Mucosa of descending colon (tissue), 3 donors: ENCODE measurements at regions not wholly inside any gene's neighbourhood (a gene's known extent, or its start where the extent isn't known, plus 50 kb on each side); places are given as distances from the start of the nearest gene placed in this dataset.

ENCODE experiments used
- ATAC-seq: fragments of 200-7000 bp; cut with Tn5 transposase; one replicate; pipeline ENCODE4 v1.9.1; 2020; ENCODE audit warnings: mild to moderate bottlenecking, moderate library complexity
- DNase-seq, 3 donors: peaks; one replicate each; pipeline ENCODE4 v3.0.0-alpha.2; 2020
- H3K36me3 ChIP-seq: fragments of 200-600 bp; one replicate; pipeline ENCODE4 v1.8.0; 2021; ENCODE audit warnings: low read depth, mild to moderate bottlenecking
- H3K4me1 ChIP-seq: fragments of 200-600 bp; one replicate; pipeline ENCODE4 v1.8.0; 2021; ENCODE audit warnings: low read depth, mild to moderate bottlenecking
- H3K4me3 ChIP-seq: fragments of 200-600 bp; one replicate; pipeline ENCODE4 v1.8.0; 2021; ENCODE audit warnings: mild to moderate bottlenecking
- H3K9me3 ChIP-seq: fragments of 200-600 bp; one replicate; pipeline ENCODE4 v1.8.0; 2021; ENCODE audit warnings: mild to moderate bottlenecking
- CTCF ChIP-seq: fragments of 200-600 bp; IDR thresholded peaks from one replicate; pipeline ENCODE4 v1.8.0; 2022; ENCODE audit warnings: antibody characterized with exemption, mild to moderate bottlenecking
- intact Hi-C, 2 donors: fragments of 100-400 bp; cut with DNase I in 1 of 2; cut with micrococcal nuclease in 1 of 2; formaldehyde crosslinking; loops; one replicate each; pipeline versions ENCODE4 v1.11.0 to v1.11.1; 2022; cut with DNase I, micrococcal nuclease
- donor health status: DM: no; HTN: no; CAD: no; lungs with moderate emphysema.
- donor health status: DM: no; HTN: no; CAD: no.
- donor health status: DM: no; HTN: yes; CAD: no.

GRCh38 chr5:106865279-106865678 is 805.5 kb downstream of the EFNA5 start:
- intact Hi-C loops, result no loop called here
- Histone ChIP-seq H3K4me1 (no peaks in the 10 kb centered on the region), H3K9me3 (no peaks in the 10 kb centered on the region), H3K36me3 (no peaks in the 10 kb centered on the region), H3K4me3 (no peak overlapping the region)
- no peak for DNase-seq
- no peak for ATAC-seq
- TF ChIP-seq CTCF, result no peak

- DNase-seq (no peak), ATAC-seq (no peak)
- H3K9me3 ChIP-seq, result no peaks in the 10 kb centered on the region
- no peaks in the 10 kb centered on the region for H3K36me3 ChIP-seq
- intact Hi-C loops, result no loop called here
- TF ChIP-seq CTCF, result no peak
- H3K4me1 ChIP-seq, result no peaks in the 10 kb centered on the region
- no peak overlapping the region for H3K4me3 ChIP-seq
These were observed 808.1 kb downstream of the EFNA5 start for GRCh38 chr5:106862450-106863193.

DNA sequence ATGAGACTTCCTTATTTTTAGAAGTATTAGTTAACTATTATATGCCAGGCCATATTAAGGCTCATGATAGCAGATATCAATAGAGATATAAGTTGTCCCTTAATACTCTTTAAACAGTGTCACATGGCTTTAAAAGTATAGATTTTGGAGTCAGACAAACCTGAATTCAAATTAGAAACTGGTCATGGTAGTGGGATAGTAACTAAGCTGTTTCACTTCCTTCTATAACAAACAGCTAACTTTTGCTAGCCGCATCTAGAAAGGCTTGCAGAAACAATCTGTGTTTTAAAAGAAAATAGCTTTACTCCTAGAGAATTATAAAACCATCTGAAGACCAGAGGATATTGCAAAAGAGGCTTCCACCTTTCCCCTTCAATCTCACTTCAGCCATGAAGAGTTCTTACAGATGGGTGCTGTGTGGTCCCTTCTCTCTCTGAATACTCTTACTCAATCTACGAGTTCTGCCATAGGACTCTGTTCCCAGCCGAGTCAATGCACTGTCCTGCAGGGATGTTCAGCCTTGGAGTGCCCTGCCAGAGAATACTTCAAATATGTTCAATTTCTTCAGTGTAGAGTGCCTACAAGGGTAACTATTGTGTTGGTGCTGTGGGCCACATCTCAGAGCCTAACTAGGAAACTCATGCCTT is 810.2 kb downstream of the EFNA5 start:
- DNase-seq (no peak), ATAC-seq (no peak)
- H3K36me3 ChIP-seq, result no peaks in the 10 kb centered on the region
- H3K4me1 ChIP-seq, result no peaks in the 10 kb centered on the region
- intact Hi-C loops, result no loop called here
- no peaks in the 10 kb centered on the region for H3K9me3 ChIP-seq
- no peak overlapping the region for H3K4me3 ChIP-seq
- no peak for TF ChIP-seq CTCF

- no peak for DNase-seq
- TF ChIP-seq CTCF, result no peak
These were observed 812.1 kb downstream of the EFNA5 start for GRCh38 chr5:106858616-106859015.

DNA sequence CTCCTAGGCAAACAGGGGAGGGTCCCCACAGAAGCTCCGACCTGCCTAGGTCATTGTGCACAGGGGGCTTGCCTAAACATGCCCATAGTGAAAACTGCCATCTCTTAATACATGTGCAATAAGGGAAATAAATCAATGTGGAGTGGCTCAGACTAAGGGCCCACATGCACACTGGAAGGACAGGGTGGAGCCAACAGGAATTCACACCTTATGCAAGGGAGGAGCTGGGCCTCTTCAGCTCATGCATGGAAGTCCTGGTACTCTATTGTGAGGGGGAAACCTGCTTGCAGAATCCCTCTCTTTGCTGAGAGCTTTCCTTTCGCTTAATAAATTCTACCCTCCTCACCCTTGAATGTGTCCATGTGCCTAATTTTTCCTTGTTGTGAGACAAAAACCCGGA is 815.8 kb downstream of the EFNA5 start:
- Histone ChIP-seq H3K4me1 (no peaks in the 10 kb centered on the region), H3K4me3 (no peak overlapping the region), H3K9me3 (no peaks in the 10 kb centered on the region), H3K36me3 (no peaks in the 10 kb centered on the region)
- TF ChIP-seq CTCF, result no peak
- intact Hi-C loops, result no loop called here
- ATAC-seq, result no peak
- DNase-seq, result no peak

More at GRCh38 chr5:106858616-106859015, 812.1 kb downstream of the EFNA5 start:
- intact Hi-C loops, result no loop called here
- no peak overlapping the region for H3K4me3 ChIP-seq
- no peaks in the 10 kb centered on the region for H3K4me1 ChIP-seq
- H3K9me3 ChIP-seq, result no peaks in the 10 kb centered on the region
- H3K36me3 ChIP-seq, result no peaks in the 10 kb centered on the region
- no peak for ATAC-seq
